ENCODE measurements at regions not wholly inside any gene's neighbourhood (a gene's known extent, or its start where the extent isn't known, plus 50 kb on each side); places are given as distances from the start of the nearest gene placed in this dataset.

DNA sequence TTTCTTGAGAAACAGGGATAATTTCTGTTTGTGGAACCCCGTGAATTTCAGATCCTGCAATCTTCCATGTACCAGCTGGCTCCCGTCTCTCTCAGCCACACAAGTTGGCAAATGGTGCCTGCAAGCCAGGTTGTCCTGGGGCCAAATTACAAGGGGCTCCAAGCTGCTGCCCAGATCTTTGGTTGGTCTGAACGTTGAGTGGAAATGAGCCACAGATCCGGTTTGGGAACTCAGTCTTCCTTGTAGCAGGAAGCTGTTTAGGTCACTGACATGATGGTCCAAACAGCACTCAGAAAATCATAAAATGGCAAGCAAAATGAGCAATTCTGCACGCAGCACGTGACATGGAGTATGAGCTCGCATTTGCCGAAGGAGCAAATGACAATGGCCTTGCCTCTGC is 1496.4 kb downstream of the TBC1D22A start:
- Histone ChIP-seq H3K36me3 (ENCODE audit: low read depth) (no peaks in the 10 kb centered on the region), H4K20me1 (ENCODE audit: insufficient read depth) (no peaks in the 10 kb centered on the region), H3K27me3 (replicated peaks; ENCODE audit: insufficient read depth) (no peaks in the 10 kb centered on the region), H3K4me2 (ENCODE audit: unreplicated experiment) (no peak overlapping the region), H3F3A (ENCODE audit: insufficient read depth) (no peaks in the 10 kb centered on the region), H3K9me2 (ENCODE audit: insufficient read depth) (no peaks in the 10 kb centered on the region), H3K79me2 (ENCODE audit: insufficient read depth) (no peaks in the 10 kb centered on the region), H3K4me3 (no peak overlapping the region), H2AFZ (no peak overlapping the region), H3K4me1 (ENCODE audit: insufficient read depth) (no peaks in the 10 kb centered on the region), H3K9me3 (ENCODE audit: low read depth) (no peaks in the 10 kb centered on the region), H3K9ac (no peak overlapping the region), H3K27ac (no peak overlapping the region)
- no peak for TF ChIP-seq EZH2phosphoT487 (IDR thresholded peaks at IDR 0.05; ENCODE audit: insufficient read depth, low read depth)
- no peak for TF ChIP-seq EZH2 (IDR thresholded peaks at IDR 0.05; ENCODE audit: insufficient read depth, poor library complexity, severe bottlenecking)
- DNase-seq: no peak
- in situ Hi-C loops (cut with MboI): no loop called here
- 34 to 45% methylated on average over 8 of the region's 8 CpGs for WGBS, 2 experiments (ENCODE audit: low coverage in 1 of 2, low lambda C conversion rate in 2 of 2, missing lambda C conversion rate in 2 of 2)

DNA sequence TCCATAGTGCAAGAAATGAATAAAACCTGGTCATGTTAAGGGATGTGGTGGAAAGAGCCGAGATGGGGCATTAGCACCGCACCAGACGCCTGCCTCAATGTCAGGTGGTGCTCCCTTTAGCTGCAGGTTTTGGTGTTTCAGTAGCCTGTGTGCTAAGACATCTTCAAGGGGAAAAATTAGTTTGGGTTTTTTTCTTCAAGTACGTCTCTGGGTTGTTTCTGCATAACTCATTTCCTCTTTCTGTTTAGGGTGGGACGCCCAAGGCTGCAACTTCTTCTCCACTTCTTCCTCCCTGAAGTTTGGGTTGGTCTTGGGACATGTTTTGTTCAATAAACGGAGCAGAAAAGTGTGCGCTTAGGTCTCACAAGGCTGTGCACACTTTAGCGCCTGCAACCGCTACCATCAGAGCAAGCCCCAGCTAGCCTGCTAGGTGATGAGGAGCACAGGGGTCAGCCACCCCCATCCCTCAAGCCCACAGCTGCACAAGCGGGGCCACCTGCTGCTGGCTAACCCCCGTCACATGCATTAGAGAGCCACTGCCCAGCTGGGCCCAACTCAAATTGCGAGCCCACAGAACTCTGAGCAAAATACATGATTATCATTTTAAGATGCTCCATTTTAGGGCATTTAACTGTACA is 1495.7 kb downstream of the TBC1D22A start:
- no peak for DNase-seq
- Histone ChIP-seq H3K9me3 (ENCODE audit: low read depth) (no peaks in the 10 kb centered on the region), H3F3A (ENCODE audit: insufficient read depth) (no peaks in the 10 kb centered on the region), H3K4me3 (no peak overlapping the region), H3K9ac (no peak overlapping the region), H3K9me2 (ENCODE audit: insufficient read depth) (no peaks in the 10 kb centered on the region), H3K27ac (no peak overlapping the region), H3K4me2 (ENCODE audit: unreplicated experiment) (no peak overlapping the region), H3K36me3 (ENCODE audit: low read depth) (no peaks in the 10 kb centered on the region), H4K20me1 (ENCODE audit: insufficient read depth) (no peaks in the 10 kb centered on the region), H3K79me2 (ENCODE audit: insufficient read depth) (no peaks in the 10 kb centered on the region), H2AFZ (no peak overlapping the region), H3K4me1 (ENCODE audit: insufficient read depth) (no peaks in the 10 kb centered on the region), H3K27me3 (replicated peaks; ENCODE audit: insufficient read depth) (no peaks in the 10 kb centered on the region)
- in situ Hi-C loops (cut with MboI): no loop called here
- 46 to 49% methylated on average over 12 of the region's 12 CpGs for WGBS, 2 experiments (ENCODE audit: low coverage in 1 of 2, low lambda C conversion rate in 2 of 2, missing lambda C conversion rate in 2 of 2)
- TF ChIP-seq EZH2phosphoT487 (IDR thresholded peaks at IDR 0.05; ENCODE audit: insufficient read depth, low read depth) (no peak), EZH2 (IDR thresholded peaks at IDR 0.05; ENCODE audit: insufficient read depth, poor library complexity, severe bottlenecking) (no peak)

DNA sequence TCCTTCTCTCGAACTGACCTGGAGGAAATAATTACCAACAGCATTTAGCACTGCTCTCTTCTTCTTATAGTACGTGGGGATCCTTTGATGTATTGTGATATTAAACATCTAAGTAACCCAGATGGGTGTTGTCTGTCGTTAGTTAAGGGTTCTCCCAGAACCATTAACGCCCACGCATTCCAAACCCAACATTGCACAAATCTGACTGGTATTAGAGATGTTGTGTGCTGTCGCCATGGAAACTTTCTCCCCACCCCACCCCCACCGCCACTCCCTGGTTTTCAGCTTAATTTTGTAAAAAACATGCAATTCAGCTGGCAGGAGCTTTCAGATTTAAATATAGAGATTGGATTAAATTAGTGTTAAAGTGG is 1495.2 kb downstream of the TBC1D22A start:
- Histone ChIP-seq H3K4me1 (ENCODE audit: insufficient read depth) (no peaks in the 10 kb centered on the region), H3F3A (ENCODE audit: insufficient read depth) (no peaks in the 10 kb centered on the region), H3K9me2 (ENCODE audit: insufficient read depth) (no peaks in the 10 kb centered on the region), H3K79me2 (ENCODE audit: insufficient read depth) (no peaks in the 10 kb centered on the region), H4K20me1 (ENCODE audit: insufficient read depth) (no peaks in the 10 kb centered on the region), H3K27ac (no peak overlapping the region), H3K9me3 (ENCODE audit: low read depth) (no peaks in the 10 kb centered on the region), H3K27me3 (replicated peaks; ENCODE audit: insufficient read depth) (no peaks in the 10 kb centered on the region), H3K4me3 (no peak overlapping the region), H3K36me3 (ENCODE audit: low read depth) (no peaks in the 10 kb centered on the region), H3K9ac (no peak overlapping the region), H3K4me2 (ENCODE audit: unreplicated experiment) (no peak overlapping the region), H2AFZ (no peak overlapping the region)
- in situ Hi-C loops (cut with MboI): no loop called here
- WGBS, 2 experiments (ENCODE audit: low coverage in 1 of 2, low lambda C conversion rate in 2 of 2, missing lambda C conversion rate in 2 of 2): 3 to 7% methylated on average over 7 of the region's 7 CpGs
- peak; percentile 8 for DNase-seq
- no peak for TF ChIP-seq EZH2phosphoT487 (IDR thresholded peaks at IDR 0.05; ENCODE audit: insufficient read depth, low read depth)
- no peak for TF ChIP-seq EZH2 (IDR thresholded peaks at IDR 0.05; ENCODE audit: insufficient read depth, poor library complexity, severe bottlenecking)

DNA sequence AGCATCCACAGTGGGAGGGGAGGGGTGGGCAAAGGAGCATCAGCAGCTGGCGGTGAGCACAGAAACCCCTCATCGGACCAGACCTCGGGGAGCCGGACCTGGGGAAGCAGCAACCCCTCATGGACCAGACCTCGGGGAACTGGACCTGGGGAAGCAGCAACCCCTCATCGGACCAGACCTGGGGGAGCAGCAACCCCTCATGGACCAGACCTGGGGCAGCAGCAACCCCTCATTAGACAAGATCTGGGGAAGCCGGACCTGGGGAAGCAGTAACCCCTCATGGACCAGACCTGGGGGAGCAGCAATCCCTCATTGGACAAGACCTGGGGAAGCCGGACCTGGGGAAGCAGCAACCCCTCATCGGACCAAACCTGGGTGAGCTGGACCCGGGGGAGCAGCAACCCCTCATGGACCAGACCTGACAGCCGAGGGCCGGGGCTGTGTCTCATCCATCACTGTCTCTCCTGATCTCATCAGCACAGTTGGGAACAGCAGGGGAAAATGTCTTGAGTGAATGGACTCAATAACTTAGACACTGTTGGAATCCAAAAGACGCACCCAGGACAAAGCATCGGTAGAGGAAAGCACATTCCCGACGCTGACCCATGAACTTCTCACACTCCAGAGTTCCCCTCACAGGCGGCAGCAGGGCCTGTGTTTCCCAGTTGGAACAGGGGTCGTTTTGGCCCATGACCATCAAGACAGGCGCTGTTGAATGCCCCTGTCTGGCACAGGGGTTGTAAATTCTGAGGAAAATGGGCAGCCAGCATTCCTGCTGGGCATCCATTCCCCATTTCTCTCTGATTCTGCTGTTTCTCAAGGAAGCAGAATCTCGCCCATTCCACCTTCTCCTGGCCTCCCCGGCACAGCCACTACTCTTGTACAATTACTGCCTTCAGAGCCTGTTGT is 1494.6 kb downstream of the TBC1D22A start:
- H3F3A ChIP-seq (ENCODE audit: insufficient read depth): no peaks in the 10 kb centered on the region
- H3K4me1 ChIP-seq (ENCODE audit: insufficient read depth): no peaks in the 10 kb centered on the region
- H3K27me3 ChIP-seq (replicated peaks; ENCODE audit: insufficient read depth): no peaks in the 10 kb centered on the region
- H3K79me2 ChIP-seq (ENCODE audit: insufficient read depth): no peaks in the 10 kb centered on the region
- no peak overlapping the region for H3K4me3 ChIP-seq
- H3K27ac ChIP-seq: no peak overlapping the region
- H3K9me2 ChIP-seq (ENCODE audit: insufficient read depth): no peaks in the 10 kb centered on the region
- in situ Hi-C loops (cut with MboI): no loop called here
- WGBS, 2 experiments (ENCODE audit: low coverage in 1 of 2, low lambda C conversion rate in 2 of 2, missing lambda C conversion rate in 2 of 2): 55 to 56% methylated on average over 21 of the region's 21 CpGs
- DNase-seq: no peak
- H3K9me3 ChIP-seq (ENCODE audit: low read depth): no peaks in the 10 kb centered on the region
- H3K36me3 ChIP-seq (ENCODE audit: low read depth): no peaks in the 10 kb centered on the region
- H3K4me2 ChIP-seq (ENCODE audit: unreplicated experiment): no peak overlapping the region
- no peak overlapping the region for H2AFZ ChIP-seq
- TF ChIP-seq EZH2 (IDR thresholded peaks at IDR 0.05; ENCODE audit: insufficient read depth, poor library complexity, severe bottlenecking): no peak
- no peak for TF ChIP-seq EZH2phosphoT487 (IDR thresholded peaks at IDR 0.05; ENCODE audit: insufficient read depth, low read depth)
- no peaks in the 10 kb centered on the region for H4K20me1 ChIP-seq (ENCODE audit: insufficient read depth)
- H3K9ac ChIP-seq: no peak overlapping the region
